SU-DHL-6 (cell line): ENCODE measurements at regions not wholly inside any gene's neighbourhood (a gene's known extent, or its start where the extent isn't known, plus 50 kb on each side); places are given as distances from the start of the nearest gene placed in this dataset.

Source experiments
- H2AFZ ChIP-seq: fragments of 200-600 bp; sonication (generic); 2 replicates; pipeline ENCODE4 v1.6.1; 2014; ENCODE audit warnings: low read depth, mild to moderate bottlenecking, moderate library complexity, mixed read lengths, antibody characterized with exemption, low read length; ENCODE audit not compliant: severe bottlenecking
- H3F3A ChIP-seq: fragments of 200-600 bp; shearing (Covaris generic); 2 replicates; pipeline ENCODE4 v1.6.0; 2016; ENCODE audit warnings: antibody characterized with exemption, mild to moderate bottlenecking; ENCODE audit not compliant: insufficient read depth
- H3K27ac ChIP-seq: fragments of 200-600 bp; sonication (generic); 2 replicates; pipeline ENCODE4 v1.5.1; 2016; ENCODE audit warnings: low read depth, mild to moderate bottlenecking, low read length, moderate library complexity, mixed read lengths
- H3K27me3 ChIP-seq: fragments of 200-600 bp; sonication (generic), shearing (Covaris generic); 2 replicates; pipeline ENCODE4 v1.6.0; 2014; ENCODE audit warnings: mild to moderate bottlenecking, low read length
- H3K36me3 ChIP-seq: fragments of 200-600 bp; sonication (generic); 2 replicates; pipeline ENCODE4 v1.6.1; 2014; ENCODE audit warnings: mild to moderate bottlenecking, low read length, mixed read lengths
- H3K4me2 ChIP-seq: fragments of 300-600, 200-600 bp; shearing (Covaris generic), sonication (generic); 2 replicates; pipeline ENCODE4 v1.6.0; 2014; ENCODE audit warnings: low read length, low read depth, mild to moderate bottlenecking; ENCODE audit not compliant: poor library complexity, severe bottlenecking
- H3K4me3 ChIP-seq: fragments of 200-600 bp; sonication (generic); 2 replicates; pipeline ENCODE4 v1.5.1; 2014; ENCODE audit warnings: antibody characterized with exemption, low read length, mild to moderate bottlenecking, mixed read lengths; ENCODE audit not compliant: insufficient read depth, poor library complexity, severe bottlenecking
- H3K79me2 ChIP-seq: fragments of 200-600 bp; sonication (generic); 2 replicates; pipeline ENCODE4 v1.6.1; 2014; ENCODE audit warnings: mild to moderate bottlenecking, low read length, moderate library complexity; ENCODE audit not compliant: insufficient read depth
- H3K9ac ChIP-seq: fragments of 200-600 bp; sonication (generic); 2 replicates; pipeline ENCODE4 v1.7.0; 2014; ENCODE audit warnings: mild to moderate bottlenecking, low read length
- H3K9me2 ChIP-seq: fragments of 200-600 bp; sonication (generic); replicated peaks from 2 replicates; pipeline ENCODE4 v1.6.1; 2014; ENCODE audit warnings: low read length; ENCODE audit not compliant: insufficient read depth
- H3K9me3 ChIP-seq: fragments of 200-600 bp; sonication (generic); 2 replicates; pipeline ENCODE4 v1.6.1; 2014; ENCODE audit warnings: low read length, mixed read lengths; ENCODE audit not compliant: insufficient read depth
- H4K20me1 ChIP-seq: fragments of 200-600 bp; sonication (generic); 2 replicates; pipeline ENCODE4 v1.6.1; 2014; ENCODE audit warnings: low read depth, mild to moderate bottlenecking, antibody characterized with exemption, low read length, moderate library complexity, mixed read lengths
- EZH2phosphoT487 ChIP-seq: fragments of 200-600 bp; sonication (generic), shearing (Covaris generic); conservative IDR thresholded peaks from 2 replicates; pipeline ENCODE4 v1.6.1; 2018; ENCODE audit warnings: mild to moderate bottlenecking, antibody characterized with exemption, low read length, moderate library complexity, mixed read lengths
- TF ChIP-seq, protein P1 (sequence below): fragments of 200-600 bp; sonication (generic); IDR thresholded peaks from one replicate; pipeline ENCODE4 v1.5.1; 2017; ENCODE audit warnings: antibody characterized with exemption, mild to moderate bottlenecking, low read length, moderate library complexity; ENCODE audit not compliant: insufficient read depth, poor library complexity, severe bottlenecking

DNA sequence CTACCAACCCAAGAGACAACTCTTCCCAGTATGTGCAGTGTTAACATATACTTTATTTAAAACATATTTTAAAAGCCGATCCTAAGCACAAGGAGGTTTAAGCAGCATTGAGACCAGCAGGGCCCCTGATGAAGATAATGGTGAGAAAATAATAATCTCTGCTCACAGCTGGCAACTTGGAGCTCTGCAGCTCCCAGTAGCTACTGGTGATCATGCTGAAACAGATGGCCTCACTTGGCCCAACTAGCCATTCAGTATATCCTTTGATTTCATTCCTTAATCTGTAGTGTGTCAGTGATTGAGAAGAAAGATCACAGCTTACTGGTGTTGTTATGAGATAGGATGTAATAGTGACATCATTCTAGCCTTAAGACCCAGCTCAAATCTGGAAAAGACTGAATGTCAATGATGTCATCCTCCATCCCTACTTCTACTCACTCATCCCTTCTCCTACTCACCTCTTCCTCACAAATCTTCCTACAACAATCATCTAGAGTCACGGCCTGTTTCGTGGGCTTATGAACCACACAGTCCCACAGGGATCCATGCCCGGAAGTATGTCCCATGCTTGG lies 817.9 kb downstream of the PLA2G4A start:
- no peak for TF ChIP-seq EZH2phosphoT487
- TF ChIP-seq, protein P1, sequence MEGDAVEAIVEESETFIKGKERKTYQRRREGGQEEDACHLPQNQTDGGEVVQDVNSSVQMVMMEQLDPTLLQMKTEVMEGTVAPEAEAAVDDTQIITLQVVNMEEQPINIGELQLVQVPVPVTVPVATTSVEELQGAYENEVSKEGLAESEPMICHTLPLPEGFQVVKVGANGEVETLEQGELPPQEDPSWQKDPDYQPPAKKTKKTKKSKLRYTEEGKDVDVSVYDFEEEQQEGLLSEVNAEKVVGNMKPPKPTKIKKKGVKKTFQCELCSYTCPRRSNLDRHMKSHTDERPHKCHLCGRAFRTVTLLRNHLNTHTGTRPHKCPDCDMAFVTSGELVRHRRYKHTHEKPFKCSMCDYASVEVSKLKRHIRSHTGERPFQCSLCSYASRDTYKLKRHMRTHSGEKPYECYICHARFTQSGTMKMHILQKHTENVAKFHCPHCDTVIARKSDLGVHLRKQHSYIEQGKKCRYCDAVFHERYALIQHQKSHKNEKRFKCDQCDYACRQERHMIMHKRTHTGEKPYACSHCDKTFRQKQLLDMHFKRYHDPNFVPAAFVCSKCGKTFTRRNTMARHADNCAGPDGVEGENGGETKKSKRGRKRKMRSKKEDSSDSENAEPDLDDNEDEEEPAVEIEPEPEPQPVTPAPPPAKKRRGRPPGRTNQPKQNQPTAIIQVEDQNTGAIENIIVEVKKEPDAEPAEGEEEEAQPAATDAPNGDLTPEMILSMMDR = no peak
- H3K27ac ChIP-seq = no peak overlapping the region
- no peaks in the 10 kb centered on the region for H3K9me3 ChIP-seq
- H3K9ac ChIP-seq = no peak overlapping the region
- no peaks in the 10 kb centered on the region for H3K79me2 ChIP-seq
- H4K20me1 ChIP-seq = no peaks in the 10 kb centered on the region
- no peaks in the 10 kb centered on the region for H3K9me2 ChIP-seq
- H3K4me2 ChIP-seq = no peak overlapping the region
- H3K4me3 ChIP-seq = no peak overlapping the region
- no peaks in the 10 kb centered on the region for H3F3A ChIP-seq
- H2AFZ ChIP-seq = no peak overlapping the region
- H3K36me3 ChIP-seq = no peaks in the 10 kb centered on the region
- no peaks in the 10 kb centered on the region for H3K27me3 ChIP-seq

DNA sequence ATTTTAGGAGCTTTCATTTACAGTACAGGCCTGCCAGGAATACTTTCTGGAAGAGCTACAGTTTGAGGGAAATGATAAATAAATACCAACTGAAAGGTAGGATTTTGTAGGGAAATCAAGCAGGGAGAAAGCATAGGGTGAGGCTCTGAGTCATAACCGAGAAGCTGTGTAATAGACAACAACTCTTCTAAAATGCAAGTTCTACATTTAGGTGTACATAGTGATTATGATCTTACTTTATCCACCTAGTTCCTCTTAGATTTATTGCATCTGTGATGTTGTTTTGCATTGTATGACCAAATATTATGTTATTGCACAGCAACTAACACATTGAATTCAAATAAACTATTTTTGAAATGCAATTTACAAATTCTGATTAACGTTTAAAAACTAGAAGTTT lies 819.3 kb downstream of the PLA2G4A start:
- Histone ChIP-seq H4K20me1 (no peaks in the 10 kb centered on the region), H3K4me3 (no peak overlapping the region), H3K9me2 (no peaks in the 10 kb centered on the region), H3K9me3 (no peaks in the 10 kb centered on the region), H3K9ac (no peak overlapping the region), H3K27ac (no peak overlapping the region), H3K79me2 (no peaks in the 10 kb centered on the region), H3K36me3 (no peaks in the 10 kb centered on the region), H2AFZ (no peak overlapping the region), H3F3A (no peaks in the 10 kb centered on the region), H3K4me2 (no peak overlapping the region), H3K27me3 (no peaks in the 10 kb centered on the region)
- no peak for TF ChIP-seq EZH2phosphoT487
- TF ChIP-seq, protein P1 = no peak

DNA sequence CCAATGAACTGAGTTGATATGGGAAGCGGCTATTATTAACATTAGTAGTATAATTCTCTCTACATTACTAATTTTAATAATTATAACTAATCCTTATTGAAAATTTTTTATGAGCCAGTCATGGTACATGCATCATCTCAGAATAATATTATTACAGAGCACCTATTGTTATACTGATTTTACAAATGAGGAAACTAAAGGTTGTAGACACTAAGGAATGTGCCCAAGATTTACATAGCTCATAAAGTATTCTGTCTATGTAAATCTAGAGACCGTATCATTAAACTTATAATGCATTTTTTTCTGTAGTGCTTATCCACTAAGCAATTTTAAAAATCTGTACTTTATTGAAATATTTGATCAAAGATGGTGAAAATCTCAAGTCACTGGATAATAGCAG lies 825.9 kb downstream of the PLA2G4A start:
- Histone ChIP-seq H3K9me3 (no peaks in the 10 kb centered on the region), H3F3A (no peaks in the 10 kb centered on the region), H3K9ac (no peak overlapping the region), H3K4me2 (no peak overlapping the region), H3K79me2 (no peaks in the 10 kb centered on the region), H2AFZ (no peak overlapping the region), H3K27me3 (no peaks in the 10 kb centered on the region), H3K36me3 (no peaks in the 10 kb centered on the region), H4K20me1 (no peaks in the 10 kb centered on the region), H3K9me2 (no peaks in the 10 kb centered on the region), H3K27ac (no peak overlapping the region), H3K4me3 (no peak overlapping the region)
- no peak for TF ChIP-seq EZH2phosphoT487
- TF ChIP-seq, protein P1 = no peak

DNA sequence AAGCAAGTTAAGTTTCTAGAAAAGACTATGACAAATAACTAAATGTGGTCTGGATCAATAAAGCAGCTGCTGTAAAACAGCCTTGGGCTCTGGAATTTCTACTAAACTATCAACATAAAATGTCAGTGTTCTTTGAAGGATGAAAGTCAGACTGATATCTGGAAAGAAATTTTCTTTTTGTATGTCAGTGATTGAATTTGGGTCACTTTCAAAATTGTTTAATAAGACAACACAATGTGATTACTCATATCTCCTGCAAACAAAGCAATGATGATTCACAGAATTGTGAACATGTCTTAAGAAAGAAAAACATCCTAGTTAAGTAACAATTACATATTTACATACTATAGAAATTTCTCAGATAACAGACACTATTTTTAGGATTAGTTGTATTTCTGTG lies 826.4 kb downstream of the PLA2G4A start:
- Histone ChIP-seq H3K79me2 (no peaks in the 10 kb centered on the region), H3K4me2 (no peak overlapping the region), H2AFZ (no peak overlapping the region), H3K9me2 (no peaks in the 10 kb centered on the region), H3K9me3 (no peaks in the 10 kb centered on the region), H3K9ac (no peak overlapping the region), H3F3A (no peaks in the 10 kb centered on the region), H3K27ac (no peak overlapping the region), H3K27me3 (no peaks in the 10 kb centered on the region), H3K4me3 (no peak overlapping the region), H3K36me3 (no peaks in the 10 kb centered on the region), H4K20me1 (no peaks in the 10 kb centered on the region)
- TF ChIP-seq, protein P1 = no peak
- TF ChIP-seq EZH2phosphoT487 = no peak
